Colon (tissue), 2 donors: ENCODE measurements at regions not wholly inside any gene's neighbourhood (a gene's known extent, or its start where the extent isn't known, plus 50 kb on each side); places are given as distances from the start of the nearest gene placed in this dataset.
"Not testable (repeated sequence)": the region's sequence is repeated elsewhere in the genome, so short reads cannot be mapped to it uniquely, and the experiment has no call there.

Experiments
- FAIRE-seq: peaks from 2 replicates; lab custom pipeline; 2012; peaks lifted over from hg19 to GRCh38; lab: Jason Lieb, UNC
- donor health status: control.
- donor health status: control.

- FAIRE-seq: no peak
Measured at GRCh38 chr6:166877906-166878305, 78.4 kb downstream of the RNASET2 start.

DNA sequence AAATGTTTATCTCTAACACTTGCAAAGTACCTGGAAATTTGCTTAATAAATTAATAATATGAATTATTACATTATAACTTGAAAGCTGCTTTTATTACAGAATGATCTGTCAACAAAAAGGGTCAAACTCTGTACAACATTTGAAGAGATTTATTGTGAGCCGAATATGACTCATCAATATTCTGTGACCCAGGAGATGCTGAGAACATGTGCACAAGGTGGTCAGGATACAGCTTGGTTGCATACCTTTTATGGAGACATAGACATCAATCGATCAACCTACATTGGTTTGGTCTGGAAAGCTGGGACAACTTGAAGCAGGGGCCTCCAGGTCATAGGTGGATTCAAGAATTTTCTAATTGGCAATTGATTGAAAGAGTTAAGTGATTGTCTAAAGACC, 79.0 kb downstream of the RNASET2 start:
- no peak for FAIRE-seq

- FAIRE-seq: no peak
Measured at GRCh38 chr6:166872531-166873009, 83.8 kb downstream of the RNASET2 start.

DNA sequence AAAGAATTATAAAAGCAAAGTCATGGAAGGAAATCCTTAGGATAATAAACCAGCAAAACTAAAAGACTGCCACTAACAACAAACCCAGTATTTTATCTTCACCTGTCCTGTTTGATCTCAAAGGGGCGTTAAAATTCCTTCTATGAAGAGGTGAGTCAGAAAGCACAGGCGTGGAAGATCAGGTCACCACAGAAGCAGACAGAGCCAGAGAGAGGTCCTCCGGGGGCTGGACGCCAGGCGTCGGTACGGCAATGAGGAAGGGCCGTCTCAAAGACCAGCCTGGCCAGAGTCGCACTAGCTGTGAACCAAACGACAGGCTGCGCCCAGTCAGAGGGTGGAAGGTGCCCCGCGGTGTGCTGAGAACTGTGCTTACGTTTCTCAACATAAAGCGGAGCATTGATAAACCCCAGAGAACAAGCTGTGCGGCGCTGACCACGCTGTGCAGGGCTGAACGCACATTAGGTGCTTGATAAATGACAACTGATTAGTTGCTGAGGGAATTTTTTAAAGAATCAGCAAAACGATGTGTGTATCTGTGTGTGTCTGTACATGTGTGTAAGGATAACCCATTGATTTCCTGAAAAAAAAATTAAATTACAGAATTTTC, 85.6 kb downstream of the RNASET2 start:
- FAIRE-seq: no peak

DNA sequence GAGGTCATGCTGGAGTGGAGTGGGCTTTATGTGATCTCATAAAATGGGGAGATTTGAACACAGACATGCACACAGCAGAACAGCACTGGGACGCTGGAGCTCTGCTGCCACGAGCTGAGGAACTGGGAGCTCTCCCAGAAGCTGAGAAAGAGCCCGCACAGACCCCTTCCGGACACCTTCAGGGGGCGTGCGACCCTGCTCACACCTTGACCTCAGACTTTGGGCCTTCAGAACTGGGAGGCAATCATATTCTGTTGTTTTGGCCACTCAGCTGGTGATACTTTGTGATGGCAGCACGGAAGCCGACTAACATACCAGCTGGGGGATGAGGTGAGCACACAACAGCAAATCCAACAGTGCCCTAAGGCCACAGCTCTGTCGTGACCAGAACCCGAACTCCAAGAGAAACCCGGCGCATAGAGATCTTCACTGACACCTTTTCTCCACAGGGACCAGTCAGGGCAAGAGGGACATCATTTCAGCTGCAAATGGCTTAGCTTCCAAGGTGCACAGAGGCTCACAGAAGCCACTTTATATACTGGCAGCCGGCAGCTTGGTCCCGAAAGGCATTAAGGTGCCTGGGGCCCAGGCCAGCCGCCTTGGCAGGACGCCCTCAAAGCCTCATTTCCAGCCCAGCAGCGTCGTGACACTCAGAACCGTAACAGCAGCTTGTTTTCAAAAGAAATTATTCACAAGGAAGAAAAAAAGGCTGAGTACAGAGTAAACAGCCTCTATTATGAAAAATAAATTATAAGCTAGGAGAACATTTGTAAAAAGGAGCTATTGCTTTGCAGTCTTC, 89.3 kb downstream of the RNASET2 start:
- FAIRE-seq: no peak

DNA sequence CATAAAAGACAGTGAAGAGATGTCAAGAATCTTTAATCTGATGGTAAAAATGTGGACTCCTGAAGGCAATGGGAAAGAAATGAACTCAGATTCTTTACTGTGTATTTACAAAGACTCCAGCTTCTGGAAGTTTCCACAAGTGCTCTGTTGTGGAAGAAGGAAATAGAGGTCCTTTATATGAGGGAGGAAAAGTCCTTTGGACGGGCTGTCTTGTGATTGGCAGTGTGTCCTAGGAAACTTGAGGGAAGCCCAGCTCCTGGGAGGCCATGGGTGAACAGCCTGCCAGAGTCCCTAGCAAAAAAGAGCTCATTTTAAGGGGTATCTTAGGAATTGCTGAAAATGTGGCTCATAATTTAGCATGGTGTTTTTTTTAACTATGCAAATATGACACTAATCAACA, 92.0 kb downstream of the RNASET2 start:
- FAIRE-seq: no peak

DNA sequence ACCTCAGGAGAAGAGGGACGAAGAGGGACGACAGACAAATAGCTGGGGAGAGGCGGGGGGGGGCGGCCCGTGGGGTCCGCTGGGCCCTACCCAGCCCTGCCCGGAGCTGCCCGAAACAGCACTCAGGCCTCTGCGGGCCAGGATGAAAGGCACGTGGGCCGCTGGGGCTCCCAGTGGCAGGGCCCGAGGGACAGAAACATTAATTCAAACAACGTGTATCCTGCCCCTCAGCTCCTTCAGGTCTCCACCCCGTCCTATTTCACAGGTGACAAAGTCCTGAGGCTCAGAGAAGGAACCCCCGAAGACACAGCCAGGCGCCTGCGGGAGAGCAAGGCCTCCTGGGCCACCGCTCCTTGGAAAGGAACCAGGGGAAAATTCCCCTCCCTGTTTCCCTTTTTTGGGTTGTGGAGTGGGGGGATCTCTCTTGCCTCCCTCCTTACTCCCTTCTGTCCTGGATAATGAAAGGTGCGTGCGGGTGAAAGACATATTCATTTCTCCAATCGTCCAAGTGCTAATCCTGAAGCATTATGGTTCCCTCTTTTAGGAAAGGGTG, 93.3 kb downstream of the RNASET2 start:
- no peak for FAIRE-seq

DNA sequence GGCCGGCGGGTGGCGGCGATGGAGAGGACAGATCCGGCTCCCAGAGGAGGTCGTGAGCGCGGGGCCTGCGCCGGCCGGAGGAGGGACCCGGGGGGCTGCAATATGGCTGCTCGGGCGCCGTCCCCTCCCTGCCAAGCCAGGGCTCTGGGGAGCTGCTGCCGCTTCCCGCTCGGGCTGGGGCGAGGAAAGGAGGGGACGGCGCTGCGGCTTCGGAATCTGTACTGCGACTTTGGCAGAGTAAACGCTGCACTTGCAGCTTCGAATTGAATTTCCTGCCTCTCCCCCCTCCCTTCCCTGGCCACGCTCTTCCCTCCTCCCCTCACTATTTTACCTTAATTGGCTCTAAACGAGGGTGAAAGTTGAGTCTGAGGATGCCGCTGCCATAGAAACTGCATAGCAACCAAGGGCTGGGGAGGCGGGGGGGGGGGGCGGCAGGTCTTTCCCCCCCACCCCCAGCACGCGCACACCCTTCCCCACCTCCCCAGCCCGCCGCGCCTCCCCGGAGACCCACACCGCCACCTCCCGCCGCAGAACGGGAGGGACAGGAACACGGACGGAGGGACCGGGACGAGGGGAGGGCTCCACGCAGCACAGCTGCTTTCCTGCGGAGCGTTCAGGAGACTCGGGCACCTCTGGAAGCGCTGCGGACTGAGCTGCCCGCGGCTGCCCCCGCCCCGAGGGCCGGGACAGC, 93.9 kb downstream of the RNASET2 start:
- no peak for FAIRE-seq

DNA sequence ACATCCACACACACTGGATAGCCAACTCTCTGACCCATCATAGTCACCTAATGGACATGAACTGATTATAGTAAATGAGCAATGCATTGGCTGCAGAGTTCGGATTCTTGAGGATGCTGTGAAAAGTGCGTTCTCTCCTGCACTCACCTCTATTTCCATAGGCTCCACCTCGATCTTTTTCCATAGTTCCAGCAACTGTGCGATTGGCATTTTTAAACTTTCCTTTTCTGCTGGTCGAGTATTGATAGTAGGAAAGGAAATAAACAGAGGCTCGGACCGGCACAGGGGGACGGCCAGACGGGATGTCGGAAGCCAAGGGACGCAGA, 94.4 kb downstream of the RNASET2 start:
- no peak for FAIRE-seq

DNA sequence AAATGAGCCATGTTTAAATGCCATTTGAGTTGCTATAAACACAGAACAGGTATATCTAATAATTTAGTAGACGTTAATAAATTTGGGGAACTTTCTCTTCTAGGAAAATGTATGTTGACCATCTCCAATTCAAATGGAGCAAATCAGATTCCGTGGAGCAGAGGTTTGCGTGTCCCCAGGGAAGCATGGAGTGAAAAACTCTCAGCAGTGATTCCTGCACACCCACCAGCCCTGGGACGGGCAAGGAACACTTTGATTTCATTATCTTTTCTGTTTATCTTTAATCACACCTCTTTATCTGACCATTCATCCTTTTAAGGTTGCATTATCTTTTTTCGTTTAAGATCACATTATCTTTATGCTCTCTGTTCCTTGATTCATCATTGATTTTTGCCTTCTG, 95.0 kb downstream of the RNASET2 start:
- FAIRE-seq: no peak

DNA sequence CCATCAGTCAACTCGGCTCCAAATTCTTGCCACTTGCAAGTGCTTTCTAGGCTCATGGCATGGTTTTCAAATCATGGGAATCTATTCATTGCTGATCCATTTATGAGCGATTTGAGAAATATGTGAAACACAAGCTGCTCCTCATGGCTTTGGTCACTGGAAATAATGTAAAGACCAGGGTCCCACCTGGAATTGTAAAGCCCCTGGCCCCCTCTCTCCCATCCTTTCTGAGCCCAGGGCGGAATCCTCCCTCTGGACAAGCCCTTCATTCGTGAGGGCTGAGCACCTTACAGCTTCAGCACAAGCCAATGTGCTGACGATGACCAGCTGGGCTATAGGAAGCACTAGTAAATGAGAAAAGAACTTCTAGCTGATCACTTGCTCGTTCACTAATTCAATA, 96.0 kb downstream of the RNASET2 start:
- no peak for FAIRE-seq

DNA sequence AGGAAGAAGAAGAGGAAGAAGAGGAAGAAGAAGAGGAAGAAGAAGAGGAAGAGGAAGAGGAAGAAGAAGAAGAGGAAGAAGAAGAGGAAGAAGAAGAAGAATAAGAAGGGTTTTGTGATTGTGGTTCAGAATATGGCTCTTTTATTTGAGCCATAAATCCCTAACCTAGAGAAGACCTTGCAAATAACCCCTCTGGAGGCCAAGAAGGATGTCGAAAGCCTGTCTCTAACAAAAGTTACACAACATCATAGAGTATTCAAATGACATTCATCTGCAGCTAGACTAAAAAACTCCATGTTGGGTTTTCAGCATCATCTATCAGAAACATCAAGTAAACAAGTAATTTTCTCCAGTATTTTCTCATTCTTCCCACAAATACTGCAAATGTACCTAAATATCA, 100.9 kb downstream of the RNASET2 start:
- no peak for FAIRE-seq

DNA sequence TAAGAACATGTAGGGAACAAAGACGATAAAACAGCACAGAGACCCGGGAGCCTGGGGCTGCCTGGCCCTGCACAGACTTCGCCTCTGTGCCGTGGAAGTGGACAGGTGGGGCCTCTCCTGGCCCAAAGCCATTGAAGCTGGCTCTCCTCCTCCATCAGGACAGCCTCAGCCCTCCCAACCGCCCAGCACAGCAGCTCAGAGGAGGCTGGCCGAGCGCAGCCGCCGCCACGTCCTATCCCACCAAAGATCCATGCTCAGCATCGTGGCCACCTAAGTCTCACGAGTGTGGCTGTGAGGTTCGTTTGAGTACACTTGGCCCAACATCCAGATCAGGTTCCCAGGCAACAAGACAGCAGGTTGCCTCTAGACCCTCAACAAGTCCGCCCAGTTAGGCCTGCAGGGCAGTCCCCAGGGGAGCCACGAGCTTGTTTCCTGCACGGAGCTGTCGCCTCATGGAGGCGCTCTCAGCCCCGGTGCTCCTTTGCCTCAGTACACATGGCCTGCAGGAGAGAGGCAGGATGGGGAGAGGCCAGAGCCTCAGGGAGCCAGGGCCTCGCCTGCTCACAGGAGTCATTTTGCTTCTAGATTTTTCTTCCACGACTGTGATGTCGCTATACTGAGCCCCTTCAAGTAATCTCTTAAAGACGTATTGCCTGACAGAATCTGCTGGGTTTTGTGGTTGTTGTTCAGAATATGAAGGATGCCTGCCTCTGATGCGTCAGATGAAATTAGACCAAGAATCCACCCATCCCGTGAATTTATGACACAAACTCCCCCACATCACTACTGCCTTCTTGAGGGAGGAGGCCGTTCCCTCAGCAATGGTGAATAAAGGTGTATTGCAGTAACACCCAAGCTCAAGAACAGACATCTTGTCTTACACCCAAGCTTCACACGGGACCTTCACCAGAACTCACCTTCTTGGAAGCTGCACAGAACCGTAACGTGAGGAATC, 102.7 kb downstream of the RNASET2 start:
- no peak for FAIRE-seq

- FAIRE-seq: no peak
Measured at GRCh38 chr6:166852451-166852975, 103.8 kb downstream of the RNASET2 start.

GRCh38 chr6:166851911-166852310, 104.4 kb downstream of the RNASET2 start:
- FAIRE-seq: no peak

- no peak for FAIRE-seq
Measured at GRCh38 chr6:166851426-166851825, 104.9 kb downstream of the RNASET2 start.

DNA sequence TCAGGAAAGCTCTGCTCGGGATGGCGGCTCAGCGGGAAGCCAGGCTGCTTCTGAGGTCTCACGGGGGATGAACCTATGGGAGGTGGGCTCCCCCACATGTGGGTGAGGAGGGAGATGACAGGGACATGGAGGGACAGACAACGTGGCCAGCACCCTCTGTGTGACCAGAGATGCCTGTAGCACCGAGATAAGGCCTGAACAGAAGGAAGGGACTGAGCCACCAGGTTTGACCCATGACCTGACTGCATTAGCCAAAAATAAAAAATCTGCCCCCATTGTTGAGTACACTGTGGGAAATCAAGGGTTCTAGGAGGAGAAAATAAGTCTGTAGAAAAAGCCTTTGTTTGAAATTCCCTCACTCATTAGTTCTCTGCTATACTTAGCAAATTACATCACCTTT, 105.7 kb downstream of the RNASET2 start:
- FAIRE-seq: no peak

- FAIRE-seq: no peak
Measured at GRCh38 chr6:166849749-166850183, 106.6 kb downstream of the RNASET2 start.

DNA sequence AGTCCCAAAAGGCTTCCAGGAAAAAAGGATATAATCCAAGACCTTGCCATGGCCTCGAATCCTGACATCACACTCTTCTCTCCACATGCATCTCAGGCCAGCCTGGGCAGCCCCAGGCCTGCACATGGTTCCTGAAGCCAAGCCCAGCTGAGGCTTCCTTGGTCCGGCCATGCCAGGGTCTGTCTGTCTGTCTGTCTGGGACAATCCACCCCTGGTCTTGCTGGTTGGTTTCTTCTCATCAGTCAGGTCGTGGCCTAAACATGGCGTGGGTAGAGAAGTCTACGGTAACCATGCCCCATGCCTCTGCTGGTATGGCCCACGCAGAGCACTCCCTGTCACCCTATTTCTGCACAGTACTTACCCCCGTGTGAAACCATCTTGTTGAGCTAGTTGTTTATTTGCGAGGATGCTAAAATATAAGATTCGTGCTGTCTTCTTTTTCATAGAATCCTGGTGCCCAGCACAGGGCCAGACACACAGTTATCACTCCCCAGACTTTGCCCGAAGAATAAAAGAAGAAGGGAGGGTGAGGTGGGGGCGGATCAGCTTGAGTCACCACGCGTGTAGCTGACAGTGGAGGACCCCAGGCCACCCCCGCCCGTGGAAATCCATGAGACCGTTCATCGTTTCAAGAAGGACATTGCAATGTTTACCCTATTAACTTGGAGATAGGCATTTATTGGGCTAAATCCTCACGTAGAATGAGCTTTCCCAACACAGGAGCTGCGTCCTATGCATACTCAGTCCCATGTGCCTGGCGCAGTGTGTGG, 107.2 kb downstream of the RNASET2 start:
- no peak for FAIRE-seq

- not testable (repeated sequence) for FAIRE-seq
Measured at GRCh38 chr6:166846446-166847142, 109.8 kb downstream of the RNASET2 start.
